GM21423 (cell line): ENCODE measurements at regions not wholly inside any gene's neighbourhood (a gene's known extent, or its start where the extent isn't known, plus 50 kb on each side); places are given as distances from the start of the nearest gene placed in this dataset.
"Not testable (repeated sequence)": the region's sequence is repeated elsewhere in the genome, so short reads cannot be mapped to it uniquely, and the experiment has no call there.

Experiments used
- ATAC-seq: cut with Tn5 transposase; IDR thresholded peaks from one replicate; pipeline ENCODE4 v1.9.1; 2021; ENCODE audit warnings: mild to moderate bottlenecking, moderate library complexity; ENCODE audit not compliant: unreplicated experiment

DNA sequence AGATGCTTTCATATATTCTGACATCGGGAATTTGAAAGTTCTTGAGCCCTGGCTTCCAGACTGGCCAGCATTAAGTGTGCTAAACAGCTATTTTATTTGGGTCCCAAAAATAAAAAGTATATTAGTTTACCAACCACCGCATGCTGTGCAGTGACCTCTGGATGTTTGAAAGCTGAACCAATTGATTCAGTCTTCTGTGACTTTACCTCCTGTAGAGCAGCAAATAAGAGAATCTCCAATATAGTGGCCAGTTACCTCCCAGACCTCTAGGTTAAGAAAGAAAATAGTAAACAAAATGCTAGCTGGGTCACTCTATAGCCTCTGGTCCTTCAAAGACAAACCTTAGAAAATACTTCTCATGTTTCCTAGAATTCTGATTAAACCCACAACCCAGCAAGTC is 424.6 kb upstream of the NFE2L3 start:
- no peak for ATAC-seq

DNA sequence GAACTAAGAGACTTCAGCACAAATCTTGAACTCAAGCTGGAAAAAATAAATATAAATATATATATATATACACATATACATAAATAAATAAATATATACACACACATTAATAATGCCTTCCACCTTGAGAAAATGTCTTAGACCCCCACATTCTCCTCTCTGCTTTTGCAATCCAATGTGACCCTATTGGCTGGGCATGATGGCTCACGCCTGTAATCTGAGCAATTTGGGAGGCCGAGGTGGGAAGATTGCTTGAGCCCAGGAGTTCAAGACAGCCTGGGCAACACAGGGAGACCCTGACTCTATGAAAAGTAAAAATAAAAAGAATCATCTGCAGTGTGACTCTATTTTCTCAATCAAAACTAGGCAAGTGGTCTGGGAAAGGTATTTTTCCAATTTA is 424.1 kb upstream of the NFE2L3 start:
- no peak for ATAC-seq

DNA sequence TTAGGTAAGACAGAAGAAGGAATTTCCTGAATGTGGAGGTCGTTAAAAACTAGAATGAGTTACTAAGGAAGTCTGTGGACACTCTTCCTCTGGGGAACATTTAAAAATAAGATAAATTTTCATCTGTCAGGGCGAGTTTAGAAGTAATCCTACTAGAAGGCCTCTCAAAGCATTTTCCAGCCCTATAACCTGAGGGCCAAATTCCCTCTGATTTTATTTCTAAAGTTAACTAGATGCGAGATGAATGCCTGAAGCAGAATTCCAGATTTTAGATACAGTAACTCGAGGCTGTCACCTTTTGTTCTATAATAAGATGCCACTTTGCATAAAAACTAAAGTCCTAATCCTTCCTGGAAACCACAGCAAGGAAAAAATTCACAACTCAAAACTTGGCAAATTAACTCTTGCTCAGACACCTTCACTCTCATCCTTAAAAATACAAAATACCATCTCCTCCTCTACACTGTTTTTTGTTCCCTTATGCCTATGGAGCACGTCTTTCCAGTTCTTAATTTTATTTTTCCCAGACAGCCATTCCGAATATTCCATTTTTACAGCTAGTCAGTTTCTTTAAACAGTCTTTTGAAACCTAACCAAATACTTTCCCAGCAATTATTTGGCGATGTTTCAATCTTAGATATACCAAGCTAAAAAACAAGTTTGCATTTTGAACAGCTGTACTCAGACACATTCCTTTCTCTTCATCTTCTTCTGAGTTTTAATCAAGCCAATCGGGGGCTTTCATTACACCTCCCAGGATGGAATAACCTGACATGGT is 420.7 kb upstream of the NFE2L3 start:
- no peak for ATAC-seq

DNA sequence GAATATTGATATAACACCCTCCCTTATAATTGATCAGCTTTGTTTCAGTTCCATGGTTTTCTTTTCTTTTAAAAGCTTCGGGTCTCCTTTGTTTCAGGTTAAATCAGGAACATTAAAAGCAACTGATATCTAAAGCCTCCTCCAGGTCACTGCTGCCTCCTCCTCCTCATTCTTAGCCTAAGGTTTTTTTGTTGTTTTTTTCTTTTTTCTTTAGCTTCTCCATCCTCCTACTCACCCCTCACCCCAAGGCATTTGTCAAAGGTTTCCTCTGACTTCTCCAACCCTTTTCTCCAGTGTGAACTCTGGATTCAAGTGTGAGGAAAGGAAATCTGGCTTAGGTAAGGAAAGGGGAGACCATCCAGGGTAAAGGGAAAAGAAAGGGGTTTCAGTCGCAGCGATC is 420.2 kb upstream of the NFE2L3 start:
- no peak for ATAC-seq

DNA sequence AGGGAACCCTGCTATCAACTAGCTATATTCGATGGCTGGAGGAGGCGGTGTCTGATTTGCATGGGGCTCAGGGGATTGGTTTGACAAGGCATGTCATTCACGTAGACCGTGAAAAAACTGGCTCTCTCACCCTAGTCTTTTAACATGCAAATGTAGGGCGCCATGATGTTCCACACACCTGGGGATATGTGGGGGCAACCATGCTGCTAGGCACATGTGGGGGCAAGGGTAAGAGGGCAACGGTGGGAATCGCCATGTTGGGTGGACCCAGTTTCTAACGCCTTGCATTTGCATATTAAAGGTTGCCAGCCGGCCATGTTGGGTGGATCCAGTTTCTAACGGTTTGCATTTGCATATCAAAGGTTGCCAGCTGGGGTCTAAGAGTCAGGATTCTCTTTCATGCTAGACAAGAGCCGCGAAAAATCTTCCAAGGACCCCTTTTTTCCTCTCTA is 419.2 kb upstream of the NFE2L3 start:
- no peak for ATAC-seq

DNA sequence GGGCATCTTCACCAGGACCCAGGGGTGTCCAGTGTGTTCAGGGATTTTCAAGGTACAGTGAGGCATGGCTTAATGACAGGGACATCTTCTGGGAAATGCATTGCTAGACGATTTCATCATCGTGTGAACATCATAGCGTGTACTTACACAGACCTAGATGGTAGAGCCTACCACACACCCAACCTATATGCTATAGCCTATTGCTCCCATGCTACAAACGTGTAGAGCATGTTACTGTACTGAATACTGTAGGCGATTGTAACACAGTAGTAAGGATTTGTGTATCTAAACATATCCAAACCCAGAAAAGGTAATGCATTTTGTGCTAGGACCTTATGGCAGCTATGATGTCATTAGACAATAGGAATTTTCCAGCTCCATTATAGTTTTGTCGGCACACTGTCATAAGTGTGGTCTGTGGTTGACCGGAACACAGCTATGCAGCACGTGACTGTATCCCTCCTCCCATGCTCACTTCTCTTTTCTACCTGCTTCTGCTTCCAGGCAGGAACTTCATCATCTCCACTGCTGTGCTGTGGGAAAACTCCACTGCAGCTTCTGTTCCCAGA is 416.2 kb upstream of the NFE2L3 start:
- no peak for ATAC-seq

DNA sequence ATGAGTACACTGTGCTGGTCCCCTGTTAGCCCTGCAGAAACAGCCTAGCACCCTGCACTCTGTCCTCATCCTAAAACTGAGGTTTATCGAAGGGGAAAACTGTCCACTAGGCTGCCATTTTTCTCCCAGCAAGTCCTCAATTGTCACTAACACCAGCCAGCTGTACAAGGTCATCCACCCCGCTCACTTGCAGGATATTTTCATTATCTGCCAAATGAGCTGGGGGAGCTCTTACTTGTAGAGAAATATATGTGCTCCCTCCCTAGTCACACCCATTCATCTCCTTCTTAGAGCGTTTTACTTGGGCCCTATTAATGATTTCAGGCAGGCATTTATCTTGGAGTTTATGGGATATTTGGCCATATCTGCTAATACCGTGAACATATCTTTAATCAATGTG is 413.5 kb upstream of the NFE2L3 start:
- ATAC-seq, result no peak

DNA sequence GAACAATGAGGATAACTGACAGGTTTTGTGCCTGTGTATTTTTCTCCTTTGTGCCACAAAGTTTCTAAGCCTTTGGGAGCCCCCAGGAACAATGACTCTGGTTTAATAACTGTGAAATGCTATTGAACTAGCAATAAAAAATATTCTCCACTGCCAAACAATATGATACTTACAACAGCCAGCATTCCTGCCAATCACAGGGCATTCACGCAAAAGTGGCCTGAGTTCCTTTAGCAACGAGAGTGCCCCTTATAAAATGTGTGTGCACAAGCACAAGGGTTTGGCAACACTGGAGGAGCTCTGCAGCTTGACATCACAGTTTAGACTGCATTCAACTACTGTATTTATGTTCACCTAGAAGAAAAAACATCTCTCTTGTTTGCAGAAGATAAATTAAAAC is 412.9 kb upstream of the NFE2L3 start:
- no peak for ATAC-seq

DNA sequence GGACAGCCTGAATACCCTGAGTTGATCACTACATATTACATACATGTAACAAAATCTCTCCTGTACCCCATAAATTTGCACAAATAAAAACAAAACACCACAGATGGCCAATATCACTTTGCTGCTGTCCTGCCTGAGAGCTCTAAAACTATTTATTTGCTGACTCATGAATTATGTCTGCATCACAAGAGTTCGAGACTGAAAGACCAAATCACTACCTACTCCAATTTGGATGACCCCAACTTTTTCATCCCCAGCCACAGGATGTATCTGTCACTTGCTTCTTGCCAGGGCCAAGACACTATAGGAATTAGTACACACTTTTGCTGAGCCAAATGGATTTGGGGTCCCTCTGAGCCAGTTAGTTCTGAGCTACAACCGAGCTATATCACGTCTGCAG is 409.7 kb upstream of the NFE2L3 start:
- ATAC-seq, result no peak

DNA sequence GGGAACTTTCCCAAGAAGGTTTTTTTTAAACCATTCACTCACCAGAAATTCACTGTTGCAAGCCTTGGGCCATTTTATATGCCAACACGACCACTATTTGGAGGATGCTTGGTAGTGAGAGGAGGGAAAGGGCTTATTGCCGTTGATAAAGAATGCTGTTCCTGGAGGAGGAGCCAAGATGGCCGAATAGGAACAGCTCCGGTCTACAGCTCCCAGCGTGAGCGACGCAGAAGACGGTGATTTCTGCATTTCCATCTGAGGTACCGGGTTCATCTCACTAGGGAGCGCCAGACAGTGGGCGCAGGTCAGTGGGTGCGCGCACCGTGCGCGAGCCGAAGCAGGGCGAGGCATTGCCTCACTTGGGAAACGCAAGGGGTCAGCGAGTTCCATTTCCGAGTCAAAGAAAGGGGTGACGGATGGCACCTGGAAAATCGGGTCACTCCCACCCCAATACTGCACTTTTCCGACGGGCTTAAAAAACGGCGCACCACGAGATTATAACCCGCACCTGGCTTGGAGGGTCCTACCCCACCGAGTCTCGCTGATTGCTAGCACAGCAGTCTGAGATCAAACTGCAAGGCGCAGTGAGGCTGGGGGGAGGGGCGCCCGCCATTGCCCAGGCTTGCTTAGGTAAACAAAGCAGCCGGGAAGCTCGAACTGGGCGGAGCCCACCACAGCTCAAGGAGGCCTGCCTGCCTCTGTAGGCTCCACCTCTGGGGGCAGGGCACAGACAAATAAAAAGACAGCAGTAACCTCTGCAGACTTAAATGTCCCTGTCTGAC is 408.1 kb upstream of the NFE2L3 start:
- ATAC-seq, result not testable (repeated sequence)

DNA sequence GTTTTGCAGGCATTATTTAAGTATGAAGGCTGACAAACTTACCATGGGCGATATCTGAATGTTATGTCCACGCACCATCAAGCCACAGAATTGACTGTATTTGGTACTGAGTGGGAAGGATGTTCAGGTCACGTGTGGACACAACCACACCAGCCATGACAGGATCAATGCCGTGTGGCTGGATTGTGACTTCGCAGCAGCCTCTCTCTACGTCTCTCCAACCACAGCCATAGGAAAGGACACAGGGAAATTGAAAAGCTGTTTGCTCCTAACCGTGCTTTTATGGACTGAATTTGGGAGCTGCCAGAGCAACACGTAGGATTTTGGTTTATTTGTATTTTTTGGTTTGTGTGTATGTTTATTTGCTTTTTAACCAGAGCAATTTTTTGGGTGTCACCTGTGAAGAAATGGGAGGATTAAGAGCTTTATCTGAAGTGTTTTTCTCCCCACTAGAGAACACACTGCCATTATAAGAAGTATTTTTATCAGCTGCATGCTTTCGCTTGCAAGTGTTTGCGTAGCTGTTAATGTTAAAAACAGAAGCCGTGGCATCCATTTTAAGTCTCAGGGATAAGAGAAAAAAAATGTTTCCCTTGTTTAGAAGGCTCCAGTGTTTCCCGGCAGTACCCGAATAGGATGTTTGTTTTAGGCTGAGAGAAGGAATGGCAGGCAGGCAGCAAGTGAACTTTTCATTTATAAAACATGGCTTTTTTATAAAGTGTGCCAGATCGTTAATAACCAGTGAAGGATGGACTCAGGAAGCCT is 401.1 kb upstream of the NFE2L3 start:
- no peak for ATAC-seq

DNA sequence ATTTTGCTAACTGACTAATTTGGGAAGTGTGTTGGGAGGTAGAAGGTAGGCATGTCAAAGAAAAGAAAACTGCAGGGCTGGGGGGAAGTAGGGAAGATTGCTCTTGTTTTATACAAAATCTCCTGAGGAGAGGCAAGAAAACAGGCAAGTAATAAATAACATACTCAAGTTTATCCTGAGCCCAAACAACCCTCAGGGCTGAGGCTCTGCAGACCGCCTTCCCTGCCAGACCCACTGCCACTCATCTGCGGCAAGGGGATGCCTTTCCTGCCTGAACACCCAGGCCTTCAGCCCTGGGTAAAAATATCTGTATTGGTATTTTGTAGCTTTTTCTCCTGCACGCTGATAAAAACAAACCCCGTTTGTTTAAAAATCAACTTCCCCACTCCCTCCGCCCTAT is 399.8 kb upstream of the NFE2L3 start:
- ATAC-seq, result no peak

DNA sequence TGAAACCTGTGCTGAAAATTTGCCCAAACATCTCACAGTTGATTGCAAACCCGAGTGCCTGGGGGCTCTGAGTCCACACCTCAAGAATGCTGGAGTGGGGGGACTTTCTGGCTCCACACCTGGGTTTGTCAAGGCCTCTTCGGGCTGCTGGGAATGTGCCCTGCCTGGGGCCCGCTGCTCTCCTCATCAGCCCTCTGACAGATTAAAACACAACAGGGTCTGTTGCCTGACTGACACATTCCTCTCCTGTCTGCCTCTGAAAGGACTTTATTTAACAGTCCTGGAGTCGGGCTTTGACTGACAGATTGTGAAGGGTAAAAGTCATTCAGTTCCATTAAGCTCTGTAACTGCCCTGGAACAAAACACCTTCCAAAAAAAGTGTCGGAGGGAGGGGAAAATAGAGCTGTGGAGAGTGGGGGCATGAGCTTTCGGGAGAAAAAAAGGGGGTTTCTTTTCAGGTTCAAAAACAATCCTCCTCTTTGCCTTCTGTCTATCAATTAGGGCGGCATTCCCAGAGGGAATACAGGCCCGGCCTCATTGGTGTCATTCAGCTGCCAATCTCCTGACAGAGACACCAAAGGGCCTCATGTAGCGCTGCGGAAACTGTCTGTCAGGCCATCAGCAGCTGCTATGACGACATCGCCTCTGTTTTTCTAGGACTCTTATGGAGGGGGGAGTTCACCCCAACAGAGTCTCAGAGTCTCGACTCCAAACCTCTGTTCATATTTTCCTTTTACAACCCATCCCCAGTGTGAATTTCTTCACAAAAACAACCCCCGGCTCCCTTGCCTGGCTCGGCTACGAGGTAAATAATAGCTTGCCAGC is 398.8 kb upstream of the NFE2L3 start:
- no peak for ATAC-seq

DNA sequence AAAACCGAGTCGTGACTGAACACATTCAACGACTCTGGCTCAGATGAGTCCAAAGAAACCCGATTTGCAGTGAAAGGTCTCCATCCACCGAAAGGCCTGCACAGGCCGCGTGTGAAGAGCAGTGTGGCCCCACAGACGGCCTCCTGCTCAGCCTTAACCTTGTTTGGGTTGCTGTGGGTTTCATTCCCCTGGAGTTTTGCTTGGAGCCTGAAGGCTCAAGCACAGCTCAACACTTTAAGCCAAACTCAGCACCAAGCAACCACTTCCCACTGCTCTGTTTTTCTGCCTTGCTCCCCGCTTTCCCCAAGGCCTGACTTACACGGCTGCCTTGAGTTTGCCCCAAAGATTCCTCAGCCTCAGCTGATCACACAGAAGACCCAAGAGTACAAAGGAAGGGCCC is 398.2 kb upstream of the NFE2L3 start:
- no peak for ATAC-seq

DNA sequence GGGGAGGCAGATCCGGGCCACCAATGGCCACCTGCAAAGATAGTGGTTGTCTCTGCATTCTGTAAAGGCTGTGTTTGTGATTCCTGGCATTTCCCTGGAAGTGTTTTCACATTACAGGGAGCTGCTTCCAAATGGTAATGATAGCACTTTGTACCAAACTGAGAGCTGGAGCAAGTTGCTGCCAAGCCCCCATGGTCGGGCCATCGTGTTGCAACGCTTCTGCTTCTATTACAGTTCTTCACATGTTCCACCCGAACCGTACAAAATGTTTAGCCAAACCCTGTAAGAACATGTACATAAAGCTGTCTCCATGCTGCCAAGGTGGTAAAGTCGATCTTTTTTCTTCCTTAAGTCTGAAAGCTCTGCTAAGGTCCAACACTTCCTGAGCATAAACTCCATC is 397.7 kb upstream of the NFE2L3 start:
- no peak for ATAC-seq

DNA sequence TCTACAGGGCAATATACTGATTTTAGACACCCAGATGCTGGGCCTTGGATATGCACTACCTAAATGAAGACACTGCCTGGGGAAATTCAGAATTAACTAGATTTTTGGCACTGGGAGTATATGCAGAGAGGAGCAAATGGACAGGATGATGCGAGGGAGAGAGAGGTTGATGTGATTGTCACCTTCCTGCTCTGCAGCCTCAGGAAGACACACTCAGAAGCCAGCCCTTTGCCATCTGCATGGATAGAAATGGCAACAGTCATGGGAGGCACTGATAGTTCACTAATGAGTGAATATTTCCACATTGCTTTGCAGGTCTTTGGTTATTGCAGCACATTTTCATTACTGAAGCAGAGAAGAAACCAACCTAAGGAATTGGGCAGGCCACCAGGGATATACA is 397.2 kb upstream of the NFE2L3 start:
- ATAC-seq, result no peak

DNA sequence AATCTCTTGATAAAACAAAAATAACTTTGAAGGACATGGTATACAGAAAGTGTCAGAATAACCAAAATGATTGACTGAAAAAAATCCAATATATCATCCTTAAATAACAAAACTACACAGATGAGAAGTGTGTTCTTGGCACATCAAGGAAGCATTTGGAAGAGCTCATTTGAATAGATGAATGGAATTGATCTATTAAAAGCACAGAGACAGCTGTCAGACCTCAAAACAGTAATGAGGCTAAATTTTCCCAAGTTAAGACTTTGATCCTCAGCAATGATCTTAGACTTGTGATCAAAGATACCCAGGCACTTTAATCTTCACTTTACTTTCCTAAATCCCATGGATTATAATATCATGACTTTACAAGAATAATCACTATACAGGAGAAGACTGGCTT is 395.4 kb upstream of the NFE2L3 start:
- ATAC-seq, result no peak

DNA sequence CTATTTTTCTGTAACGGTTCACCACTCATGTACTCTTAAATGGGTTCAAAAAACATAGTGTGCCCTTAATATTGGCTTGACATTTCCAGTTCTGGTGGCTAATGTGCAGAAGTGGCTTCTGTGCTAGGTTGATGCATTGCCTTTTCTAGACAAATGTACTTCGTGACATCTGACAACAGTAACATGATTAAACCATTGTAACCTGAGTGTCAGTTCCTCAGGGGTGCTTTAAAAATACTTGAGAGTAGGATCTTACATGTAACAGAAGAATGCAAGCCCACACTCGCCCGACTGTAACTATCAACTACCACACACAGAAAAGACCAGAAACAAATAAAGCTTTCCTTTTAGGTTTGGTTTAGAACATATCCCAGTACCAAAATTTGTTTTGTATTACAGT is 393.4 kb upstream of the NFE2L3 start:
- ATAC-seq, result no peak

DNA sequence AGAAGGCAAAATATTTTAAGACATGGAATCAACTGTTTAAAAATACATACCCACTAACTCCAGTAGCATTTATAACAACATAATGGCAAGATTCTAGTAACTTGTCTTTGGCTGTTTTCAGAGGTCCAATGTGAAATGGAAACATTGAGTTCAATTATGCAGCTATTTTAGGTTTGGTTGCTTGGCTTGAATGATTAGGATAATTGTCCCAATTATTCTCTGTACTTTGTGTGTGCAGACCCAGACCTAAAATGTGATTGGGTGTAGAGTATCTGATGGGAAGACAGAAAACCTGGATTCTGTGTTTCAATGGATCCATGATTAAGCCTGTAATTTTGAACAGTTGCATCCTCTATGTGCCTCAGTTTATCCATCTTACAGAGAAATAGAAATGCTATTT is 392.7 kb upstream of the NFE2L3 start:
- no peak for ATAC-seq

DNA sequence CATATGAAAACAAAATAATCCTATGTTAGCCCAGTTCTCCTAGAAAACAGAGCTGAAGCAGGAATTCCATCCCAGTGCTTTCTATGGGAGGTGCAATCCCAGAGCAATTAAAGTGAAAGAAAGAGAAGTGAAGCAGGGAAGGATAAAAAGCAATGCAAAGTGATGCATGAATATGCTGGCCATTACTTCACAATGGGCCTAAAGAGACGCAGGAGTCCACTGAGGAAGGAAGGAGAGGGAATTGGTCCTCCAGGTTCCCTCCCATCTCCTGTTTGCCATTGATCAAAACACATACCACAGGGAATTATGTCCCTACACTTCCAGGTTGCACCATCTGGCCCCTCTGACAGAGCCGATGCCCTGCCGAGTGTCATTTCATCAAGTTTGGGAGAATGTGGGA is 392.2 kb upstream of the NFE2L3 start:
- ATAC-seq, result no peak
